Kidney (tissue), 13 donors: ENCODE measurements at regions not wholly inside any gene's neighbourhood (a gene's known extent, or its start where the extent isn't known, plus 50 kb on each side); places are given as distances from the start of the nearest gene placed in this dataset.

ENCODE experiments used
- DNase-seq, 5 donors: peaks; one replicate each; pipeline ENCODE4 v3.0.0-alpha.2; 2013 to 2020
- FAIRE-seq: peaks from 2 replicates; lab custom pipeline; 2012; peaks lifted over from hg19 to GRCh38; lab: Jason Lieb, UNC
- H3K27ac ChIP-seq, 2 donors: one replicate each; pipeline ENCODE4 v1.7.0; 2013; ENCODE audit warnings: low read depth in 2 of 2, low read length in 2 of 2, inconsistent platforms in 1 of 2
- H3K27me3 ChIP-seq: one replicate; pipeline ENCODE4 v1.7.1; 2013; ENCODE audit warnings: low read length, inconsistent platforms; ENCODE audit not compliant: control insufficient read depth, insufficient read depth
- H3K36me3 ChIP-seq, 3 donors: one replicate each; pipeline versions ENCODE4 v1.7.0 to v1.7.1; 2013; ENCODE audit warnings: low read length in 3 of 3, control low read depth in 1 of 3, inconsistent platforms in 1 of 3; ENCODE audit not compliant: insufficient read depth in 3 of 3, control insufficient read depth in 2 of 3
- H3K4me1 ChIP-seq, 3 donors: one replicate each; pipeline versions ENCODE4 v1.7.0 to v1.7.1; 2013; ENCODE audit warnings: low read length in 3 of 3, inconsistent platforms in 1 of 3, low read depth in 1 of 3; ENCODE audit not compliant: control insufficient read depth in 2 of 3, insufficient read depth in 2 of 3
- H3K4me3 ChIP-seq, 3 donors: one replicate each; pipeline versions ENCODE4 v1.7.0 to v1.8.1; 2013; ENCODE audit warnings: low read length in 3 of 3, control low read depth in 1 of 3, inconsistent platforms in 1 of 3
- H3K9ac ChIP-seq, 3 donors: one replicate each; pipeline versions ENCODE4 v1.7.0 to v1.7.1; 2013; ENCODE audit warnings: low read length in 3 of 3, control low read depth in 1 of 3, inconsistent platforms in 1 of 3
- H3K9me3 ChIP-seq, 3 donors: one replicate each; pipeline versions ENCODE4 v1.7.0 to v1.7.1; 2013; ENCODE audit warnings: low read length in 3 of 3, control low read depth in 1 of 3, inconsistent platforms in 1 of 3; ENCODE audit not compliant: control insufficient read depth in 2 of 3, insufficient read depth in 1 of 3
- intact Hi-C: fragments of 100-400 bp; cut with DNase I; formaldehyde crosslinking; loops from one replicate; pipeline ENCODE4 v1.11.1; 2022
- TF ChIP-seq, protein P1 (sequence below): IDR thresholded peaks from 3 replicates; pipeline ENCODE4 v1.5.1; 2012; ENCODE audit warnings: mild to moderate bottlenecking, moderate library complexity, borderline replicate concordance; ENCODE audit not compliant: insufficient read depth; ENCODE audit errors: extremely low read depth
- donor health status: control.
- donor health status: control.
- donor health status: control.
- donor health status: control.
- donor health status: control.
- donor health status: DM: yes; HTN: yes; CAD: no.
- donor health status: Normal renal cell carcinoma (clear cell type).

DNA sequence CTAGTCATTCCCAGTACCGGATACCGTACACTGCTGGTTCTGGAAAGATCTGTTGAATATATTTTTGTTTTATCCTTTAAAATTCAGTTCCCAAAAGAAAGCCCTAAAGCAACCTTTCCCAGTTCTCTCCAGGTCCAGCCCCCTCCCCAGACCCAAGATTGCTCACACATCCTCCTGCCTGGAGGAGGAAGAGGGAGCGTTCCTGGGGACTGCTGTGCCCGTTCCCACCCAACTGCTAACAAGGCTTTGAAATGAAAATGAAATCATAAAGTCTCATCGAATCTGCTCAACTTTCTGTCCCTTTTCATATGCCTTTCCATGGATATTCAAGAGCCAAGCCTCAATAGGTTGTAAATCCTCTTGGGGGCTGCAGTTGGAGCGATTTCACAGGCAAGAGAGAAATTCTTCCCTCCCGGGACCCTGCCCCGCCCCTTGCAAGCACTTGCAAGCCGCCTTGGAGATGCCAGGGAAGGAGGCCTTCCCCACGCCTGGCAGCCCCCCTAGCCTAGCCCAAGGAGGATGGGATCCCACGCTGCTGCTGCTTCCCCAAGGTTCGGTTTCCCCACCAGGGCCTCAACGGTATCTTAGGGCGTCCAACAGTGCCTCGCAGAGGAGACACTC lies 113.2 kb upstream of the CACHD1 start:
- no peak overlapping the region for H3K9ac ChIP-seq
- no peaks in the 10 kb centered on the region for H3K9me3 ChIP-seq
- intact Hi-C loops: no loop called here
- DNase-seq: peak in 1 of 5 donors; percentile 41
- no peaks in the 10 kb centered on the region for H3K27me3 ChIP-seq
- no peak overlapping the region for H3K27ac ChIP-seq
- no peak for FAIRE-seq
- TF ChIP-seq, protein P1, sequence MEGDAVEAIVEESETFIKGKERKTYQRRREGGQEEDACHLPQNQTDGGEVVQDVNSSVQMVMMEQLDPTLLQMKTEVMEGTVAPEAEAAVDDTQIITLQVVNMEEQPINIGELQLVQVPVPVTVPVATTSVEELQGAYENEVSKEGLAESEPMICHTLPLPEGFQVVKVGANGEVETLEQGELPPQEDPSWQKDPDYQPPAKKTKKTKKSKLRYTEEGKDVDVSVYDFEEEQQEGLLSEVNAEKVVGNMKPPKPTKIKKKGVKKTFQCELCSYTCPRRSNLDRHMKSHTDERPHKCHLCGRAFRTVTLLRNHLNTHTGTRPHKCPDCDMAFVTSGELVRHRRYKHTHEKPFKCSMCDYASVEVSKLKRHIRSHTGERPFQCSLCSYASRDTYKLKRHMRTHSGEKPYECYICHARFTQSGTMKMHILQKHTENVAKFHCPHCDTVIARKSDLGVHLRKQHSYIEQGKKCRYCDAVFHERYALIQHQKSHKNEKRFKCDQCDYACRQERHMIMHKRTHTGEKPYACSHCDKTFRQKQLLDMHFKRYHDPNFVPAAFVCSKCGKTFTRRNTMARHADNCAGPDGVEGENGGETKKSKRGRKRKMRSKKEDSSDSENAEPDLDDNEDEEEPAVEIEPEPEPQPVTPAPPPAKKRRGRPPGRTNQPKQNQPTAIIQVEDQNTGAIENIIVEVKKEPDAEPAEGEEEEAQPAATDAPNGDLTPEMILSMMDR: no peak
- no peaks in the 10 kb centered on the region for H3K36me3 ChIP-seq
- H3K4me1 ChIP-seq: peaks cover 0 to 2% (median 0%) of the 10 kb centered on the region in 3 donors
- H3K4me3 ChIP-seq: no peak overlapping the region

DNA sequence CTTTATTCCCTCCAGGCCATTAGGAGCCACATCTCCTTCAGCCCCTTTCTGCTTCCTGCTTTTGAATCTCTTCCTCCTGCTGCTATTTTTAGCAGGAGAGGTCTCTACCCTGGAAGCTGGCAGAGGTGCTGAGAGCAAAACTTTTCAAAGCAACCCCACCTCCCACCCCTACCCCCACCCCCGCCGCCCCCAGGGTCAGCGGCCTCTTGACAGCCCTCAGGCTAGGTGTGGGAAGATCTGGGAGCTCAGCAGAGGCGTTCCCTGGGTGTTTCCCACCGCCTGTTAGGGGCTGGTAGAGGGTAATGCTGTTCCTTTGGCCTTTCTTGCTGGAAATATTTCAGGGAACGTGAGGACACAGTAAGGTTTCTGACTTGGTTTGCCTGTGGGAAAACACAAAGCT lies 112.5 kb upstream of the CACHD1 start:
- FAIRE-seq: no peak
- no peaks in the 10 kb centered on the region for H3K36me3 ChIP-seq
- peak in 1 of 5 donors; percentile 36 for DNase-seq

DNA sequence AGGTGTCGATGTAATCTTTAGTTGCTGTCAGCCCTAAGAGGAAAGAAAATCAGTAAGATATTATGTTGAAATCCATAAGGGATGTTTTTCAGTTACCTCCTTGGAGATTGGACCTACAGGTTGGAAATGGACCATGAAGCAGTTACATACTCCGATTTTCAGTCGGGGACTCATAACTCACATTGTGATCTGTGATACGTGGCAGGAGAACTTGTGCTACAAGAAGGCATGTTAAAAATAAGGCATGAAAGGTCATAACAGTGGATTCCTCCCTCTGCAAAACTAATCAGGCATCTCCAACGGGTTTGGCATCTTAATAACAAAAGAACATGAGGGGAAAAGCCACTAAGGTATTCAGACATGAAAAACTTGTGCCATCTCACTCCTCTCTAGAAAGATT lies 111.2 kb upstream of the CACHD1 start:
- TF ChIP-seq, protein P1: no peak
- H3K9me3 ChIP-seq: no peaks in the 10 kb centered on the region
- FAIRE-seq: no peak
- no peak overlapping the region for H3K27ac ChIP-seq
- intact Hi-C loops: no loop called here
- H3K4me1 ChIP-seq: peaks cover 0 to 2% (median 0%) of the 10 kb centered on the region in 3 donors
- H3K27me3 ChIP-seq: no peaks in the 10 kb centered on the region
- H3K9ac ChIP-seq: no peak overlapping the region
- H3K36me3 ChIP-seq: no peaks in the 10 kb centered on the region
- H3K4me3 ChIP-seq: no peak overlapping the region
- no peak for DNase-seq

More for the DNA sequence above, 112.5 kb upstream of the CACHD1 start:
- TF ChIP-seq, protein P1: no peak
- Histone ChIP-seq H3K27me3 (no peaks in the 10 kb centered on the region), H3K9me3 (no peaks in the 10 kb centered on the region), H3K4me1 (peaks cover 0 to 2% (median 0%) of the 10 kb centered on the region in 3 donors), H3K9ac (no peak overlapping the region), H3K27ac (no peak overlapping the region), H3K4me3 (no peak overlapping the region)
- intact Hi-C loops: no loop called here
